Lower leg skin (tissue), 4 donors: ENCODE measurements at regions not wholly inside any gene's neighbourhood (a gene's known extent, or its start where the extent isn't known, plus 50 kb on each side); places are given as distances from the start of the nearest gene placed in this dataset.

ENCODE experiments used
- DNase-seq, 2 donors: peaks; one replicate each; pipeline ENCODE4 v3.0.0-alpha.2; 2019; ENCODE audit warnings: low spot score in 2 of 2
- H3K4me3 ChIP-seq: fragments of 200-600 bp; sonication (generic); 2 replicates; pipeline ENCODE4 v1.5.1; 2017; ENCODE audit warnings: mild to moderate bottlenecking, low read depth; ENCODE audit not compliant: poor library complexity, severe bottlenecking
- POLR2A ChIP-seq, 2 donors: fragments of 450-650 bp; IDR thresholded peaks; one replicate each; pipeline ENCODE4 v1.6.1; 2016 to 2017; ENCODE audit warnings: antibody characterized with exemption in 2 of 2, mild to moderate bottlenecking in 1 of 2, moderate library complexity in 1 of 2
- WGBS, 2 donors: methylation state at CpG; one replicate each; pipeline ENCODE4 v1.1.5; 2018; 5-methylcytosine and 5-hydroxymethylcytosine counted together
- intact Hi-C: fragments of 100-400 bp; cut with DNase I; formaldehyde crosslinking; loops from one replicate; pipeline ENCODE4 v1.15.0; 2023; ENCODE audit warnings: low total_unique reads
- TF ChIP-seq, protein P1 (sequence below), 3 donors: fragments of 450-650 bp; IDR thresholded peaks; one replicate each; pipeline ENCODE4 v1.5.1; 2016; ENCODE audit warnings: antibody characterized with exemption in 3 of 3, mild to moderate bottlenecking in 3 of 3, moderate library complexity in 2 of 3

DNA sequence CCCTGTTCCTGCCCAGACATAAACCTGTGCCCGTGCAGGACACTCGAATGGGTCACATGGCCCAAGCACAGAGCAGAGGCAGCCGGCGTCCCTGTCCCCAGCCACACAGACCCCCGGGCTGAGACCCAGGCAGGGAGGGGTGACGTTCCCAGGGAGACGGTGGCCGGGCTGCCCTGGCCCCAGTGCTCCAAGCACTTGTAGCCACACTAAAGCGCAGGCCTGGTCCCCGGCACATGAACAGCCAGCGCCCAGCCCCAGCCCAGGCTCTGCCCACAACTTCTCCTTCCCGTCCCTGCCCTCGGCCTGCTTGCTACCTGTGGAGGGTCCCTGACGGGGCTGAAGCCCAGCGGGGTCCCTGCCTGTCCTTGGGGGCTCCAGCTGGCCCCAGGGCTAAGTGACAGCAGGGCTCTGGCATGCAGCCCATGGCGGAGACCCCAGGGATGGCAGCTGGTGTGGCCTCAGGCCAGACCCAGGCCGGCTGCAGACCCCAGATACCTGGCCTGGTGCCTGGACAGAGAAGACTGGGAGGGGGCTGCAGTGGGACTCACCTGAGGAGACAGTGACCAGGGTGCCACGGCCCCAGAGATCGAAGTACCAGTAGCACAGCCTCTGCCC, 338.4 kb downstream of the TMEM121 start:
- 78 to 100% methylated on average over 2 to 4 of the region's 19 CpGs for WGBS, 2 donors
- no peak overlapping the region for H3K4me3 ChIP-seq
- intact Hi-C loops: no loop called here
- DNase-seq: peak in 1 of 2 donors; percentile 81
- no peak for TF ChIP-seq POLR2A (IDR thresholded peaks at IDR 0.05)
- TF ChIP-seq, protein P1, sequence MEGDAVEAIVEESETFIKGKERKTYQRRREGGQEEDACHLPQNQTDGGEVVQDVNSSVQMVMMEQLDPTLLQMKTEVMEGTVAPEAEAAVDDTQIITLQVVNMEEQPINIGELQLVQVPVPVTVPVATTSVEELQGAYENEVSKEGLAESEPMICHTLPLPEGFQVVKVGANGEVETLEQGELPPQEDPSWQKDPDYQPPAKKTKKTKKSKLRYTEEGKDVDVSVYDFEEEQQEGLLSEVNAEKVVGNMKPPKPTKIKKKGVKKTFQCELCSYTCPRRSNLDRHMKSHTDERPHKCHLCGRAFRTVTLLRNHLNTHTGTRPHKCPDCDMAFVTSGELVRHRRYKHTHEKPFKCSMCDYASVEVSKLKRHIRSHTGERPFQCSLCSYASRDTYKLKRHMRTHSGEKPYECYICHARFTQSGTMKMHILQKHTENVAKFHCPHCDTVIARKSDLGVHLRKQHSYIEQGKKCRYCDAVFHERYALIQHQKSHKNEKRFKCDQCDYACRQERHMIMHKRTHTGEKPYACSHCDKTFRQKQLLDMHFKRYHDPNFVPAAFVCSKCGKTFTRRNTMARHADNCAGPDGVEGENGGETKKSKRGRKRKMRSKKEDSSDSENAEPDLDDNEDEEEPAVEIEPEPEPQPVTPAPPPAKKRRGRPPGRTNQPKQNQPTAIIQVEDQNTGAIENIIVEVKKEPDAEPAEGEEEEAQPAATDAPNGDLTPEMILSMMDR (IDR thresholded peaks at IDR 0.05): no peak

DNA sequence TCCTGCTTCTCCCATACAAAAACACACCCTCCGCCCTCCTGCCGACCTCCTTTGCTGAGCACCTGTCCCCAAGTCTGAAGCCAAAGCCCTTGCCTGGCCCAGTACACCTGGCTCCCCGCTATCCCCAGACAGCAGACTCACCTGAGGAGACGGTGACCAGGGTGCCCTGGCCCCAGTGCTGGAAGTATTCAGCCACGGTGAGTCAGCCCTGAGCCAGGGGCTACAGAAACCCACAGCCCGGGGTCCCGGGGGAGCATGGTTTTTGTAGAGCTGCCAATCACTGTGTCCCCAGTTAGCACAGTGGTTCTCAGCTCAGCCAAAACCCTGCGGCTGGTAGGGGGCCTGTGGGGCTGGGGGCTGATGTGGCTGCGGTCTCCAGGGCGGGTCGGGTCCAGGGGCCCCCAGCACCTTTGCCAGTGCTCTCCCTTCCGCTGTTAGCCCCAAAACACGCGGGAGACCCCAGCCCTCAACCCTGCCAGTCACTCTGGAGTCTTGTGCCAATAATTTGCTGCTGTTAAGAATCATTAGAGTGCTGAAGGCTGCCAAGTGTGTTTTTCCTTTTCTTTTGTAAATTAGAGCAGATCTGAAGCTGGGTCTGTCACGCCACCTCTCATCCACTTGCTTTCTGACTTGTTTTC, 339.0 kb downstream of the TMEM121 start:
- intact Hi-C loops: no loop called here
- WGBS, 2 donors: 60 to 69% methylated on average over 12 to 15 of the region's 15 CpGs
- no peak overlapping the region for H3K4me3 ChIP-seq
- TF ChIP-seq, protein P1 (IDR thresholded peaks at IDR 0.05): no peak
- TF ChIP-seq POLR2A (IDR thresholded peaks at IDR 0.05): no peak
- peak in 1 of 2 donors; percentile 76 for DNase-seq

DNA sequence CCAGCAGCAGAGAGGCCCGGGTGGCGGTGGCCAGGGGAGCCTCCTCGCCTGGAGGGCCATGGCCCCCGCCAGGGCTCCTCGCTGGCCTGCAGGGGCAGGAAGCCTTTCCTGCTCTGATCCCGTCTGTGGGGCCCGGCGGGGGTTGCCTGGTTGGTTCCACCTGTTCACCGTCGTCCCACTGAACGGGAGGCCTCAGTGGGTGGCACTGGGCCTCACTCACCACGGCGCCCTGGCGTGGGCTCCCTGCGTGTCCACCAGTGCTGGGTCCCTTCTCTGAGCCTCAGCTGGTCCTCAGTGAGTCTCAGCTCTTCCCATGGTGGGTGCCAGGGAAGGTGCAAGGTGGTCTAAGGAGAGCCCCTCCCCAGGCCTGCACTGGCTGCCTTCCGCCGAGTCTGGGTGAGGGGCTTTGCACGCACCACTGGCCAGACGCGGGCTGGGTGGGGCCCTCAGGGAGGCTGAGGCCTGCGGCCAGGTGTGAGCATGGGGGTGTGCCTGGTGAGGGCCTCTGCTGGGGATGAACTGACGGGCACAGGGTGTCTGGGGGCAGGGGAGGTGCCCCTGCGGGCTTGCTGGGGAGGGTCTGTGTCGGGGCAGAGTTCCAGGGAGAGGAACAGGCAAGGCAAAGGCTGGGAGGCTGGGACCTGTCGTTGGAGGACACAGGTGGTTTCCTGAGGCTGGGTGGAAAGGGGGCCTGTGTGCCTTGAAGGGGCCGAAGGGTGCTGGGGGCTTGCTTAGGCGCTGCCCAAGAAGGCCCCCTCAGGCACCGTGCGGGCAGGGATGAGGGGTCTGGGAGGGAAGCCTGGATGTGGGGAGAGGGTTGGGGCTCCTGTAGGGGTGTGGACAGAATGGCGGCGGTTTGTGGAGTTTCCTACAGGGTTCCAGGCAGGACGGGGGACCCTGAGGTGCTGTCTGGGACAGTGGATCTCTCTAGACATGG, 339.8 kb downstream of the TMEM121 start:
- whole genome bisulfite sequencing, 2 donors: 87 to 90% methylated on average over 30 to 31 of the region's 32 CpGs
- H3K4me3 ChIP-seq: no peak overlapping the region
- TF ChIP-seq POLR2A (IDR thresholded peaks at IDR 0.05): no peak
- TF ChIP-seq, protein P1 (IDR thresholded peaks at IDR 0.05): no peak
- peak in 1 of 2 donors; percentile 64 for DNase-seq
- intact Hi-C loops: no loop called here

DNA sequence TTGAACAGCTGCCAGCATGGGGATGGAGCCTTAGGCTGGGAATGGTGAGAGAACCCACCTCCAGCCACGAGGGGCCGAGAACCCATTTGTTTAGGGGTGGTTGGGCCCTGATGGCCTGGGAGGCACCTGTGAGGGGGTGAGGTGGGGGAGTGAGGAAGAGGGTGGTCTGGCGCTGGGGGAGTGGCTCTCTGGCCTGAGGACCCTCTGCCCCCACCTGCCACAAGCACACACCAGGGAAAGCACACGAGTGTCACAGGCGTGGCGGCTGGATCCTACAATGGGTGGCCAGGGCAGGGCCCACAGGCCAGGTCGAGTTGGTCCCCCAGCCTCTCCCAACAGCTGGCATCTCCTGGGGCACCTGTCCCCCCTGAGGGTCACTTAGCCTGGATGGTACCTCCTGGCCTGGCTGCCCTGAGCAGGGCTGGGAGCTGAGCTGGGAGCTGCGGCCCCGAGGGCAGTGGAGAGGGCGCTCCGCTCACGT, 340.5 kb downstream of the TMEM121 start:
- peak in 1 of 2 donors; percentile 70 for DNase-seq

GRCh38 chr14:105867961-105868599, 341.7 kb downstream of the TMEM121 start:
- H3K4me3 ChIP-seq: no peak overlapping the region
- 91% methylated on average over 25 to 26 of the region's 29 CpGs for WGBS, 2 donors
- TF ChIP-seq, protein P1 (IDR thresholded peaks at IDR 0.05): no peak
- no peak for TF ChIP-seq POLR2A (IDR thresholded peaks at IDR 0.05)
- intact Hi-C loops: no loop called here
- DNase-seq: peak in 1 of 2 donors; percentile 77

More for the DNA sequence above, 340.5 kb downstream of the TMEM121 start:
- intact Hi-C loops: no loop called here
- H3K4me3 ChIP-seq: no peak overlapping the region
- WGBS, 2 donors: 87 to 88% methylated on average over 6 to 8 of the region's 12 CpGs
- no peak for TF ChIP-seq POLR2A (IDR thresholded peaks at IDR 0.05)
- TF ChIP-seq, protein P1 (IDR thresholded peaks at IDR 0.05): no peak
